B cell (primary cell): ENCODE measurements at regions not wholly inside any gene's neighbourhood (a gene's known extent, or its start where the extent isn't known, plus 50 kb on each side); places are given as distances from the start of the nearest gene placed in this dataset.

Experiments used
- ATAC-seq: fragments of 200-7000 bp; cut with Tn5 transposase; one replicate; pipeline ENCODE4 v1.10.0; 2021; ENCODE audit warnings: low read depth, mild to moderate bottlenecking, moderate number of reproducible peaks, moderate library complexity
- CTCF ChIA-PET: fragments of 350-600 bp; sonication (Branson Sonifier 250); formaldehyde crosslinking; loops from one replicate; lab custom pipeline; 2021; ENCODE audit warnings: antibody characterized with exemption, inconsistent platforms; lab: Charles Lee
- POLR2A ChIA-PET: fragments of 350-600 bp; sonication (Branson Sonifier 250); formaldehyde crosslinking; loops from one replicate; lab custom pipeline; 2021; ENCODE audit warnings: antibody characterized with exemption; lab: Charles Lee
- DNase-seq: peaks from one replicate; pipeline ENCODE4 v3.0.0; 2013
- H2AFZ ChIP-seq: 2 replicates; pipeline ENCODE4 v1.6.1; 2012; ENCODE audit warnings: mild to moderate bottlenecking, low read depth, low read length; ENCODE audit not compliant: insufficient read depth, poor library complexity, severe bottlenecking
- H3K27ac ChIP-seq, 2 donors: 1 replicate in 1 of 2; 2 replicates in 1 of 2; pipeline ENCODE4 v1.5.1; 2012 to 2013; ENCODE audit warnings: low read length in 2 of 2, mild to moderate bottlenecking in 2 of 2, moderate library complexity in 1 of 2
- H3K27me3 ChIP-seq, 4 experiments: fragments of 200-600 bp in 1 of 4; sonication (generic) in 1 of 4; replicated peaks in 1 of 4; 1 replicate in 2 of 4; 2 replicates in 2 of 4; pipeline versions ENCODE4 v1.6.1 to v1.7.0; 2013 to 2016; ENCODE audit warnings: low read length in 3 of 4, mild to moderate bottlenecking in 2 of 4, mixed read lengths in 1 of 4, moderate library complexity in 1 of 4; ENCODE audit not compliant: insufficient read depth in 4 of 4, control insufficient read depth in 3 of 4; ENCODE audit errors: control extremely low read depth in 1 of 4
- H3K36me3 ChIP-seq, 2 experiments: replicated peaks in 1 of 2; 1 replicate in 1 of 2; 2 replicates in 1 of 2; pipeline versions ENCODE4 v1.6.1 to v1.7.1; 2013; ENCODE audit warnings: low read length in 1 of 2; ENCODE audit not compliant: insufficient read depth in 2 of 2, control insufficient read depth in 1 of 2; ENCODE audit errors: control extremely low read depth in 1 of 2, extremely low read depth in 1 of 2
- H3K4me1 ChIP-seq, 2 donors: fragments of 200-600 bp in 1 of 2; sonication (generic) in 1 of 2; 1 replicate in 1 of 2; 2 replicates in 1 of 2; pipeline versions ENCODE4 v1.5.1 to v1.6.1; 2013 to 2017; ENCODE audit warnings: low read length in 2 of 2; ENCODE audit not compliant: control insufficient read depth in 2 of 2, insufficient read depth in 2 of 2
- H3K4me2 ChIP-seq: replicated peaks from 2 replicates; pipeline ENCODE3; 2012; ENCODE audit warnings: mild to moderate bottlenecking, low read depth, low read length; ENCODE audit not compliant: poor library complexity, severe bottlenecking
- H3K4me3 ChIP-seq, 5 experiments: fragments of 200-600 bp in 1 of 5; sonication (generic) in 1 of 5; 1 replicate in 3 of 5; 2 replicates in 2 of 5; pipeline versions ENCODE4 v1.5.1 to v1.7.0; 2011 to 2016; ENCODE audit warnings: low read length in 4 of 5, mild to moderate bottlenecking in 4 of 5, low read depth in 2 of 5, control low read depth in 1 of 5, moderate library complexity in 1 of 5; ENCODE audit not compliant: insufficient read depth in 1 of 5; ENCODE audit errors: control extremely low read depth in 1 of 5, extremely low read depth in 1 of 5
- H3K79me2 ChIP-seq: fragments of 200-600 bp; sonication (generic); one replicate; pipeline ENCODE4 v1.6.0; 2016; ENCODE audit warnings: low read length; ENCODE audit not compliant: control insufficient read depth, insufficient read depth
- H3K9ac ChIP-seq: fragments of 200-600 bp; sonication (generic); 2 replicates; pipeline ENCODE4 v1.6.1; 2017; ENCODE audit warnings: mild to moderate bottlenecking, low read length, moderate library complexity
- H3K9me3 ChIP-seq, 3 donors: one replicate each; pipeline versions ENCODE4 v1.6.1 to v1.7.1; 2013; ENCODE audit warnings: low read length in 2 of 3; ENCODE audit not compliant: control insufficient read depth in 2 of 3, insufficient read depth in 1 of 3; ENCODE audit errors: control extremely low read depth in 1 of 3
- H4K20me1 ChIP-seq: 2 replicates; pipeline ENCODE4 v1.6.0; 2012; ENCODE audit warnings: mild to moderate bottlenecking, low read length; ENCODE audit not compliant: insufficient read depth, control insufficient read depth, poor library complexity, severe bottlenecking
- H3K27ac Mint-ChIP-seq: one replicate; pipeline ENCODE4 v1.8.0; 2021; ENCODE audit warnings: mixed read lengths
- H3K27me3 Mint-ChIP-seq: one replicate; pipeline ENCODE4 v1.8.0; 2021; ENCODE audit warnings: mixed read lengths
- H3K4me1 Mint-ChIP-seq: one replicate; pipeline ENCODE4 v1.8.0; 2021; ENCODE audit warnings: mixed read lengths
- H3K4me3 Mint-ChIP-seq: one replicate; pipeline ENCODE4 v1.8.0; 2021; ENCODE audit warnings: mixed read lengths
- H3K9me3 Mint-ChIP-seq: one replicate; pipeline ENCODE4 v1.8.0; 2022; ENCODE audit warnings: mixed read lengths; ENCODE audit not compliant: insufficient read depth
- EZH2 ChIP-seq: IDR thresholded peaks from 2 replicates; pipeline ENCODE4 v1.6.1; 2012; ENCODE audit warnings: borderline replicate concordance, low read depth, mild to moderate bottlenecking, moderate library complexity, low read length; ENCODE audit not compliant: insufficient read depth, poor library complexity, severe bottlenecking
- WGBS: methylation state at CpG from one replicate; pipeline ENCODE4 v1.1.5; 2013; ENCODE audit warnings: missing lambda C conversion rate; ENCODE audit not compliant: insufficient coverage; 5-methylcytosine and 5-hydroxymethylcytosine counted together
- intact Hi-C: fragments of 100-400 bp; cut with micrococcal nuclease; formaldehyde crosslinking; loops from one replicate; pipeline ENCODE4 v1.10.0; 2022
- TF ChIP-seq, protein P1 (sequence below): fragments of 200-600 bp; IDR thresholded peaks from one replicate; pipeline ENCODE4 v1.8.0; 2022; ENCODE audit warnings: antibody characterized with exemption, mild to moderate bottlenecking

DNA sequence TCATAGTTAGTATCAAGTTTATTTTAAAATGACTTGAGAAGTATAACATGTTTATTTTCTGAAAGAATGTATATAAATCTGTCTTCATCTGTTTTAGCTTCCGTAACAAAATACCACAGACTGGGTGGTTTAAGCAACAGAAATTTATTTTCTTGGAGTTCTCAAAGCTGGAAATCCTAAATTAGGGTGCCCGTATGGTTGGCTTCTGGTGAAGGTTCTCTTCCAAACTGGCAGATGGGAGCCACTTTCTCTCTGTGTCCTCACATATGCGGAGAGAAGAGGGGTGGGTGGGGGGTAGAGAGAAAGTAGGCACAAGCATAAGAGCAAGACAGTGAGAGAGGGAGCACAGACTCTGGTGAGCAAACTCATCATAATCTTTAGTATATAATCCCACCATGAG, 142.3 kb downstream of the ZIC1 start:
- H3K9me3 ChIP-seq, result no peaks in the 10 kb centered on the region
- Mint-ChIP-seq H3K27me3 (no peaks in the 10 kb centered on the region), H3K4me3 (no peak overlapping the region), H3K4me1 (no peaks in the 10 kb centered on the region), H3K9me3 (no peaks in the 10 kb centered on the region), H3K27ac (no peak overlapping the region)
- DNase-seq (no peak), ATAC-seq (no peak)
- no peak overlapping the region for H2AFZ ChIP-seq
- H3K4me2 ChIP-seq, result no peak overlapping the region
- no peaks in the 10 kb centered on the region for H3K27me3 ChIP-seq
- intact Hi-C loops, result no loop called here
- H3K4me3 ChIP-seq, result no peak overlapping the region
- no peaks in the 10 kb centered on the region for H3K79me2 ChIP-seq
- 100% methylated on average over 2 of the region's 3 CpGs for WGBS
- H3K27ac ChIP-seq, result no peak overlapping the region
- ChIA-PET CTCF (no interaction called here), POLR2A (no interaction called here)
- H3K9ac ChIP-seq, result no peak overlapping the region
- H3K4me1 ChIP-seq, result no peaks in the 10 kb centered on the region
- TF ChIP-seq, protein P1, sequence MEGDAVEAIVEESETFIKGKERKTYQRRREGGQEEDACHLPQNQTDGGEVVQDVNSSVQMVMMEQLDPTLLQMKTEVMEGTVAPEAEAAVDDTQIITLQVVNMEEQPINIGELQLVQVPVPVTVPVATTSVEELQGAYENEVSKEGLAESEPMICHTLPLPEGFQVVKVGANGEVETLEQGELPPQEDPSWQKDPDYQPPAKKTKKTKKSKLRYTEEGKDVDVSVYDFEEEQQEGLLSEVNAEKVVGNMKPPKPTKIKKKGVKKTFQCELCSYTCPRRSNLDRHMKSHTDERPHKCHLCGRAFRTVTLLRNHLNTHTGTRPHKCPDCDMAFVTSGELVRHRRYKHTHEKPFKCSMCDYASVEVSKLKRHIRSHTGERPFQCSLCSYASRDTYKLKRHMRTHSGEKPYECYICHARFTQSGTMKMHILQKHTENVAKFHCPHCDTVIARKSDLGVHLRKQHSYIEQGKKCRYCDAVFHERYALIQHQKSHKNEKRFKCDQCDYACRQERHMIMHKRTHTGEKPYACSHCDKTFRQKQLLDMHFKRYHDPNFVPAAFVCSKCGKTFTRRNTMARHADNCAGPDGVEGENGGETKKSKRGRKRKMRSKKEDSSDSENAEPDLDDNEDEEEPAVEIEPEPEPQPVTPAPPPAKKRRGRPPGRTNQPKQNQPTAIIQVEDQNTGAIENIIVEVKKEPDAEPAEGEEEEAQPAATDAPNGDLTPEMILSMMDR, result no peak
- no peak for TF ChIP-seq EZH2
- H3K36me3 ChIP-seq, result no peaks in the 10 kb centered on the region
- H4K20me1 ChIP-seq, result no peaks in the 10 kb centered on the region

DNA sequence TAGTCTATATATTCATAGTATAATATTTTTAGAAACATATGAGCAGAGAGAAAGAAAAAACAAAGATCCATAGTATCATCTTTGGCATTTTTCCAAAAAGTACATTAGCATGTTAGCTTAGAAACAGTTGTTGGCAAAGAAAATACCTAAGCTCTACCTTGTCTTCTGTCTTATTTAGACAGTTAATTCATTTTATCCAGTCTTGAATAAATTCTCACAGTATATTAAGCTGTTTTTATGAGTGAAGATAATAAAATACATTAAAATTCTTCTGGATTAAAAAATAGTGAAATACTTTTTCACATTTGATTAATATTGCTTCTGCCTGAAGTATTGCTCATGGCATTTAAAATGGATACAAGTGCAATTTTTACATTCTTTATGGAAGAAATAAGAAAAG, 145.2 kb downstream of the ZIC1 start:
- Histone ChIP-seq H3K4me2 (no peak overlapping the region), H3K79me2 (no peaks in the 10 kb centered on the region), H3K9me3 (no peaks in the 10 kb centered on the region), H3K36me3 (no peaks in the 10 kb centered on the region), H4K20me1 (no peaks in the 10 kb centered on the region), H3K27ac (no peak overlapping the region), H3K4me3 (no peak overlapping the region), H2AFZ (no peak overlapping the region), H3K4me1 (no peaks in the 10 kb centered on the region), H3K27me3 (no peaks in the 10 kb centered on the region), H3K9ac (no peak overlapping the region)
- DNase-seq, result no peak
- Mint-ChIP-seq H3K27me3 (no peaks in the 10 kb centered on the region), H3K9me3 (no peaks in the 10 kb centered on the region), H3K4me1 (no peaks in the 10 kb centered on the region), H3K4me3 (no peak overlapping the region), H3K27ac (no peak overlapping the region)
- intact Hi-C loops, result no loop called here
- CTCF ChIA-PET, result no interaction called here
- ATAC-seq, result no peak
- TF ChIP-seq, protein P1, result no peak
- TF ChIP-seq EZH2, result no peak
- POLR2A ChIA-PET, result no interaction called here
